IPS-11a (cell line): ENCODE measurements at regions not wholly inside any gene's neighbourhood (a gene's known extent, or its start where the extent isn't known, plus 50 kb on each side); places are given as distances from the start of the nearest gene placed in this dataset.

Experiments used
- H3K4me3 ChIP-seq: one replicate; pipeline ENCODE4 v1.5.1; 2013; ENCODE audit warnings: low read depth, low read length, control low read depth

GRCh38 chr6:92840246-92840930 is 579.0 kb downstream of the EPHA7 start:
- H3K4me3 ChIP-seq = no peak overlapping the region

DNA sequence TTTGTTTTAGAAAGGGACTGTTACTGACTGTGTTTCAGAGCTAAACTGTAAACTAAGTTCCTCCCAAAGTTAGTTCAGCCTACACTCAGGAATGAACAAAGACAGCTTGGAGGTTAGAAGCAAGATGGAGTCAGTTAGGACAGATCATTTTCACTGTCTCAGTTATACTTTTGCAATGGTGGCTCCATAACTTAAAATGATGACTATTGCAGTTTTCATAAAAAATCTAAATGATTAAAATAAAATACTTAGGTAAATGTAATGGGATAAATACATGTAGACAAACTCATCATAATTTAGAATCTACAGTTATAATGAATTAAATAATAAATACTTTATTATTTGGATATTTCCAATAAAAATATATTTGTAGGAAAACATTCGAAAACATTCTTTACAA is 590.6 kb downstream of the EPHA7 start:
- no peak overlapping the region for H3K4me3 ChIP-seq

- no peak overlapping the region for H3K4me3 ChIP-seq
These were observed 592.3 kb downstream of the EPHA7 start for GRCh38 chr6:92827104-92827503.

DNA sequence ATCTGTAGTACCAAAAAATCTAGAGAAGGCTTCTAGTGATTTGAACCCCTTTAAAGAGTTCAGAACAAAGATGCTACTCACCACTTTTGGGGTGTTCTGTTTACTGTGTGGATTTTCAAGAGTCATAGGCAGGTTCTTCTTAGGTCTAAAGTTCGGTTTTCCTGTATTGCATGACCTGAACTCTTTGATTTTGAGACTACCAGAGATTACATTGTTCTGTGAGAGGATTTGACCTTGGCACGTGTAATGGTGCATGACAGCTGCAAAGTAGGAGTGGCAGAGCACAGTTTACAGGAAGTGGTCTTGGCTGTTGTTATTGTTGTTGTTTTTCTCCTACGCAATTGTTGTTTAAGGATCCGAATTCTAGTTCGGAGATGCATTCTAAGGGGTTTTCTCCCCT is 592.7 kb downstream of the EPHA7 start:
- H3K4me3 ChIP-seq = no peak overlapping the region

GRCh38 chr6:92822222-92822621 is 597.1 kb downstream of the EPHA7 start:
- H3K4me3 ChIP-seq = no peak overlapping the region

GRCh38 chr6:92820601-92821000 is 598.8 kb downstream of the EPHA7 start:
- H3K4me3 ChIP-seq = no peak overlapping the region

- no peak overlapping the region for H3K4me3 ChIP-seq
These were observed 608.4 kb downstream of the EPHA7 start for GRCh38 chr6:92810913-92811312.

GRCh38 chr6:92806254-92806653 is 613.1 kb downstream of the EPHA7 start:
- H3K4me3 ChIP-seq = no peak overlapping the region

DNA sequence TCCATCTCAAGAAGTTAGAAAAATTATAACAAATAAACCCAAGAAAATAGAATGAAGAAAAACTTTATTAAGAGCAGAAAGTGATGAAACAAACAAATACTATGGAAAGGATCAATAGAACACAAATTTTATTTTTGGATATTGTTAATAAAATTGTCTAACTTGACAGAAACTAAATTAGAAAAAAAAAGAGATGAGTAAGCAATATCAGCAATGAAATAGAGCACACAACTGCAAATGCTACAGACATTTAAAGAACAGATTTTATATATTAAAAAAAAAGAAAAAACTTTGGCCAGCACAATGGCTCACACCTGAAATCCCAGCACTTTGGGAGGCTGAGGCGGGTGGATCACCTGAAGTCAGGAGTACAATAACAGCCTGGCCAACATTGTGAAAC is 628.0 kb downstream of the EPHA7 start:
- no peak overlapping the region for H3K4me3 ChIP-seq

DNA sequence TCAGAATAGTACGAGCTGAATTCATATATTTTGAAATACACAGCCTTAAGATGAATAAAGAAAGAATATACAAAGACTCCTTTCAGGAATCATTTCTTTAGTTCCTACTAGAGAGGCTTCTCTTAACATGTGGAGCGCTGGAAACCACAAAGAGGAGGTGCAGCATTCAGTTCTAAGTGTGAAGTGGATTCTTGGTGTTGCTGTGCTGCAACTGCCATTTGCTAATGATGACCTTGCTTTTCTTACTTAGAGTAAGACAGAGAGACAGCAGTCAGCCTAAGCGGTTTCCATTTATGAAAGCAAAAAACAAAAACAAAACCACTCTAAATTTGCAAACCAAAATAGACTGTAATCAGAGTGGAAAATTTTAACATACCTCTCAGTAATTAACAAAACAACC is 629.0 kb downstream of the EPHA7 start:
- no peak overlapping the region for H3K4me3 ChIP-seq

DNA sequence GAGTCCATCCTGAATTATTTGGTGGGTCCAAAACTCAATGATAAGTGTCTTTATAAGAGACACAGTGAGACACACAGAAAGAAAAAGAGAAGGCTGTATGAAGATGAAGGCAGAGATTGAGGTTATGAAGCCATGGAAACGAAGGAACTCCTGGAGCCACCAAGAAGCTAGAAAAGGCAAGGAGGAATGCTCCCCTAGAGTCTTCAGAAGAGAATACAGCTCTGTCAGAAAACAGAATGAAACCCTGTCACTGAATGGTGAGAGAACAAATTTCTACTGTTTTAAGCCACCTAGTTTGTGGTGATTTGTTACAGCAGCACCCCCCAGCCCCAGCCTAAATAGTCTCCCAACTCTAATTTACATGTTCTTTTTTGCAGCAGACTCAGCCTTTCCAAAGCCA is 635.1 kb downstream of the EPHA7 start:
- no peak overlapping the region for H3K4me3 ChIP-seq

DNA sequence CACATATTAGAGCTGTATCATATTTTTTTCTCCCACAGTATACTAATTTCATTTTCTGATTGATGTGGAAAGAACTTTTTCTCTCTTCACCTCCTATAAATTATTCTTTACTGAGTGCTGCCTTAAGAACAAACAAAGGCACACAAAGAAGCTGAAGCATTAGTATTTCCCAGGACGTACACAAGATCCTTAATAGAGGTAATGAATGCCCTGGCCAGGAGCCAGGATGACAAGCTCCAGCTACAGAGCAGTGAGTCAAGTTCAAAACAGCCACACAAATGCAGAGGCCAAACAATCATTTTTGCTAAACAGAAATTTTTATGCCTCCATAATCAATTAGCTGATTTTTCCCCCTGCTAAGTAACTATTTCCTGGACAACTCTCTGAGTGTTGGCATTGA is 639.6 kb downstream of the EPHA7 start:
- no peak overlapping the region for H3K4me3 ChIP-seq

DNA sequence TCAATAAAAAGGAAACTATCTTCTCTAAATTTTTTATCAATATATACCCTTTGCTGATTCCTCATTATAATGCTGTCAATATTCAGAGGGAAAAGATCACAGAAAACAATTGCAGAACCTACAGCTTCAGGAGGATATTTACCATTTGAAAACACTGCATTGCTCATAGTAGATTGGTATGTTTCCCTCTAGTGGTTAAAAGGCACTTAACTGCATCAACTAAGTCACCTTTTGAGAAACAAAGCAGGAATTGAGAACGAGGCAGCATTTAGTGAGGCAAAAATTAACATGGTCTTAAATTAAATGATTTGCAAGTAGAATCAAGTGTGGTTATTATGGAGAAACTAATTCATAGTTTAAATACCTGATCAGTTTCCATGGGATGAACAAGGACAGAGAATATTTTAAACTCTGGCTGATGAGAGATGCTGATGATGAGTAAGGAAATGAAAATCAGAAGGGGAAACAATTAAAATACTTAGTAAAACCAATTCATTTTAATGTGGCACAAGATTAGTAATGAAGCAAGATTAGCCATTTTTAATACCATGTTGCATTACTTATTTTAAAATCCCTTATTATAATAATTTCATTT is 642.1 kb downstream of the EPHA7 start:
- H3K4me3 ChIP-seq = no peak overlapping the region

DNA sequence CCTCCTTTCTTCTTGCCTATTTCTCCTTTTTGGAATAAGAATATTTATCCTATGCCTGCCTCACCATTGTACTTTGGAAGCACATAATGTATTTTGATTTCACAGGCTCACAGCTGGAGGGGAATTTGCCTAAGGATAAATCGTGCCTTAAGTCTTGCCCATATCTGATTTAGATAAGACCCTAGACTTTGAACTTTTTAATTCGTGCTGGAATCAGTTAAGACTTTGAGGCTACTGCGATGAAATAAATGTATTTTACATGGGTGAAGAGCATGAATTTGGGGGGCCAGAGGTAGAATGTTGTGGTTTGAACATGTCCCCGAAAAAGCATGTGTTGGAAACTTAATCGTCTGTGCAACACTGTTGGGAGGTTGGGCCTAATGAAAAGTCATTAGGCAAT is 648.8 kb downstream of the EPHA7 start:
- no peak overlapping the region for H3K4me3 ChIP-seq

GRCh38 chr6:92767101-92767500 is 652.3 kb downstream of the EPHA7 start:
- no peak overlapping the region for H3K4me3 ChIP-seq

DNA sequence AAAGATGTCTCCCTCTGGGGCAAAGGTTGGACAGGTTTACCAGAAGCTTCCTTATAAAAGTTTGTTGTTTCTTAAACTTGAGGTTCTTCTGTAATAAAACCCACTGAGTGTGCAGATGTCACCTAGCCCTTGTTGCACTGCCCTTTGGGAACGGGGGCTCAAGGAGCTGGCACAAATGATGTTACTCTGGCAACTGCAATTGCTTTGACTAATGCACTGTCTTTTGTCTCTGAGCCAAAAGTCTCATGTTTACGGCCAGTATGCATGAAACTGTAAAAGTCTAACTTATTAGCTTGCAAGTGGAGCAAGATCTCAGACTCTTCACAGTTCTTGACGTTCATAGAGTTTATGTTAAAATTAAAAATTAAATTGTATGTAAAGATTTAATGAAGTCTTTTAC is 655.7 kb downstream of the EPHA7 start:
- no peak overlapping the region for H3K4me3 ChIP-seq

DNA sequence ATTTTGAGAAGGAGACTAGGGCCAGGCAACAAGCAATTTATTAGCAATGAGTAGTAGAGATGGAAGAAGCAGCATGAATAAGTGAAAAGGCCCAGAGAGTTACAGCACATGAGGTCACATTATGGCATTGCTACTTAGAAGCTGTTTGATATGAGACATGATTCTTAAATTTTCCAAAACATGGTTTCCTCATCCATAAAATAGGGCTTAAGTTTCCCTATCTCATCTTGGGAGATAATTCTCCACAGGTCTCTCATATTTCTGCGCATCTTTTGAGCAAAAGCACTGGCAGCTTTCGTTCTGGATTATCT is 656.1 kb downstream of the EPHA7 start:
- H3K4me3 ChIP-seq = no peak overlapping the region

DNA sequence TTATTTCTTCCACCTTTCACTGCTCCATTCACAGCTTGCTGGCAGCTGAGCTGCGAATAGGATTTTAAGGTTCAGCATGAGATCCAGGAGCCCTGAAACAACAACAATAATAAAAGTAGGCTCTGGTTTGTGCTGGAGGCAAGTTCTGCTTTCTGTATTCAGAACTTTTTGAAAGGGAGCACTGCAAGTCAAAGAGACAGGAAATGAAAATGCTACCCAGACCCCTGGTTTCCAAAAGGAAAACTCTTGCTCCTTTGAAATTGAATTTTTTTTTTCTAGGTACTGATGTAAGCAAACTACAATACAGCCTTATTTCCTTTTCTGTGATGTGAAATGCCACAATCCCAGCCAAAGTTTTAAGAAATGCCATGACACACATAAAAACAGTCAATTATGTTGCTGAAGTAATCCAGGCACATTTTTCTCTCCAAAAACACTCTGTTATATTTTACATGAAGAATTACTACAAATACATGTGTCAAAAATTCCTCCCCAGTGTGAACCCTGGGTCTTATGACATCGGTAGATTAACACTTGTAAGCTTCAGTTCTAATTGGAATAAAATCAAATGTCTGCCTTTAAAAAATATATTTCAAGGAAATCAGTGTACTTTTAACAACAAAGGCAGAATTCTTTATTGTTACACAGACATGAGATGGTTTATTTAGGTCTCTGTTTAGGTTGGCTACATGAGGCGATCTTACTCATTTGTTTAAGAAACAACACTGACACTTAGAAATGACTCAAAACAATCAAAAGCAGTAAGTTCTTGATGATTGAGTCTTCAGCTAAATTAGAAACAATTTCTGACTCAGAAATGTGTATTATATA is 656.7 kb downstream of the EPHA7 start:
- no peak overlapping the region for H3K4me3 ChIP-seq

- H3K4me3 ChIP-seq = no peak overlapping the region
These were observed 660.2 kb downstream of the EPHA7 start for GRCh38 chr6:92759178-92759577.

GRCh38 chr6:92757925-92758324 is 661.4 kb downstream of the EPHA7 start:
- H3K4me3 ChIP-seq = no peak overlapping the region

GRCh38 chr6:92756912-92757311 is 662.4 kb downstream of the EPHA7 start:
- no peak overlapping the region for H3K4me3 ChIP-seq

- no peak overlapping the region for H3K4me3 ChIP-seq
These were observed 665.4 kb downstream of the EPHA7 start for GRCh38 chr6:92753956-92754355.
